Endothelial cell of umbilical vein (primary cell): ENCODE measurements at regions not wholly inside any gene's neighbourhood (a gene's known extent, or its start where the extent isn't known, plus 50 kb on each side); places are given as distances from the start of the nearest gene placed in this dataset.
"Not testable (repeated sequence)": the region's sequence is repeated elsewhere in the genome, so short reads cannot be mapped to it uniquely, and the experiment has no call there.

ENCODE experiments used
- BruUV-seq: library from RNA; stranded (reverse); fragments of 400-500 nt; replicated peaks from 2 replicates; lab custom pipeline; 2021; lab: Mats Ljungman, UMichigan
- CTCF ChIA-PET: fragments of 300-600, 350-600 bp; sonication (Branson Sonifier 250); formaldehyde crosslinking; loops from one replicate; lab custom pipeline; 2021; ENCODE audit warnings: antibody characterized with exemption, inconsistent platforms; lab: Charles Lee
- POLR2A ChIA-PET: fragments of 300-600, 350-600 bp; sonication (Branson Sonifier 250); formaldehyde crosslinking; loops from one replicate; lab custom pipeline; 2021; ENCODE audit warnings: antibody characterized with exemption, inconsistent platforms; lab: Charles Lee
- DNase-seq: peaks from one replicate; pipeline ENCODE4 v3.0.0-alpha.2; 2011; ENCODE audit warnings: low read depth, low spot score
- FAIRE-seq: peaks from 2 replicates; lab custom pipeline; 2011; peaks lifted over from hg19 to GRCh38; lab: Jason Lieb, UNC
- H2AFZ ChIP-seq: 2 replicates; pipeline ENCODE4 v1.6.0; 2012; ENCODE audit warnings: low read depth, low read length, control low read depth, inconsistent platforms
- H3K27ac ChIP-seq: 2 replicates; pipeline ENCODE4 v1.5.1; 2011; ENCODE audit warnings: low read depth, mild to moderate bottlenecking, control low read depth, low read length, moderate library complexity; ENCODE audit not compliant: insufficient read depth
- H3K27me3 ChIP-seq, 2 experiments: 2 replicates each; pipeline versions ENCODE4 v1.6.0 to v1.6.1; 2011; ENCODE audit warnings: low read length in 2 of 2, mixed read lengths in 1 of 2; ENCODE audit not compliant: control insufficient read depth in 2 of 2, insufficient read depth in 2 of 2
- H3K36me3 ChIP-seq, 2 experiments: 2 replicates in 1 of 2; 3 replicates in 1 of 2; pipeline ENCODE4 v1.5.1; 2011; ENCODE audit warnings: low read length in 2 of 2, mild to moderate bottlenecking in 1 of 2, moderate library complexity in 1 of 2; ENCODE audit not compliant: control insufficient read depth in 2 of 2, insufficient read depth in 2 of 2; ENCODE audit errors: extremely low read depth in 1 of 2
- H3K4me1 ChIP-seq: 3 replicates; pipeline ENCODE4 v1.5.1; 2011; ENCODE audit warnings: mild to moderate bottlenecking, low read length; ENCODE audit not compliant: control insufficient read depth, insufficient read depth; ENCODE audit errors: extremely low read depth
- H3K4me2 ChIP-seq: 2 replicates; pipeline ENCODE4 v1.6.1; 2011; ENCODE audit warnings: low read length, control low read depth, mixed read lengths; ENCODE audit not compliant: insufficient read depth
- H3K4me3 ChIP-seq, 3 experiments: fragments of 200-600 bp in 1 of 3; sonication (generic), shearing (Covaris generic) in 1 of 3; replicated peaks in 1 of 3; 2 replicates each; pipeline ENCODE4 v1.5.1; 2011 to 2016; ENCODE audit warnings: control low read depth in 3 of 3, low read length in 3 of 3, mild to moderate bottlenecking in 2 of 3, inconsistent platforms in 1 of 3, low read depth in 1 of 3, moderate library complexity in 1 of 3; ENCODE audit not compliant: insufficient read depth in 1 of 3
- H3K79me2 ChIP-seq: 2 replicates; pipeline ENCODE4 v1.6.0; 2012; ENCODE audit warnings: low read length, inconsistent platforms; ENCODE audit not compliant: control insufficient read depth, insufficient read depth
- H3K9ac ChIP-seq: replicated peaks from 2 replicates; pipeline ENCODE3; 2011; ENCODE audit warnings: low read length, control low read depth; ENCODE audit not compliant: insufficient read depth; ENCODE audit errors: extremely low read depth
- H3K9me1 ChIP-seq: replicated peaks from 3 replicates; pipeline ENCODE4 v1.6.0; 2011; ENCODE audit warnings: mild to moderate bottlenecking, low read length; ENCODE audit not compliant: control insufficient read depth, insufficient read depth; ENCODE audit errors: extremely low read depth
- H3K9me3 ChIP-seq: replicated peaks from 2 replicates; pipeline ENCODE4 v1.5.1; 2012; ENCODE audit warnings: low read length, inconsistent platforms; ENCODE audit not compliant: control insufficient read depth, insufficient read depth
- H4K20me1 ChIP-seq: replicated peaks from 2 replicates; pipeline ENCODE3; 2011; ENCODE audit warnings: mild to moderate bottlenecking, low read length; ENCODE audit not compliant: control insufficient read depth, insufficient read depth; ENCODE audit errors: extremely low read depth
- EZH2 ChIP-seq: IDR thresholded peaks from 2 replicates; pipeline ENCODE4 v1.6.1; 2012; ENCODE audit warnings: borderline replicate concordance, low read depth, mild to moderate bottlenecking, moderate library complexity, low read length, inconsistent platforms; ENCODE audit not compliant: severe bottlenecking
- FOS ChIP-seq: IDR thresholded peaks from 2 replicates; pipeline ENCODE4 v1.6.1; 2011; ENCODE audit warnings: mild to moderate bottlenecking, low read length, moderate library complexity, borderline replicate concordance; ENCODE audit not compliant: insufficient read depth
- GATA2 ChIP-seq: IDR thresholded peaks from 2 replicates; pipeline ENCODE4 v1.7.0; 2011; ENCODE audit warnings: low read depth, mild to moderate bottlenecking, moderate library complexity, mixed read lengths, low read length; ENCODE audit not compliant: insufficient read length, insufficient read depth
- MAX ChIP-seq: IDR thresholded peaks from 2 replicates; pipeline ENCODE4 v1.6.1; 2011; ENCODE audit not compliant: insufficient read depth, insufficient read length
- POLR2A ChIP-seq: IDR thresholded peaks from 2 replicates; pipeline ENCODE4 v1.6.1; 2012; ENCODE audit warnings: low read depth, mild to moderate bottlenecking, control low read depth, low read length
- dilution Hi-C: fragments of 300-500 bp; cut with MboI; formaldehyde crosslinking; loops from one replicate; pipeline ENCODE4 v1.15.0; 2019; ENCODE audit warnings: low sequenced_read_pairs; ENCODE audit not compliant: extremely low pct_ligation_motif_present
- intact Hi-C: fragments of 100-400 bp; cut with micrococcal nuclease; formaldehyde crosslinking; loops from one replicate; pipeline ENCODE4 v1.10.0; 2022

GRCh38 chr7:93025389-93025788 lies 92.4 kb downstream of the SAMD9 start:
- Histone ChIP-seq H3K4me2 (no peak overlapping the region), H3K9ac (no peak overlapping the region), H3K27me3 (no peaks in the 10 kb centered on the region), H3K9me3 (no peaks in the 10 kb centered on the region), H3K79me2 (no peaks in the 10 kb centered on the region), H3K4me3 (no peak overlapping the region), H3K4me1 (no peaks in the 10 kb centered on the region), H2AFZ (no peak overlapping the region), H3K9me1 (no peaks in the 10 kb centered on the region), H3K36me3 (no peaks in the 10 kb centered on the region), H4K20me1 (no peaks in the 10 kb centered on the region), H3K27ac (no peak overlapping the region)
- no TSS peak for BruUV-seq
- POLR2A ChIA-PET, result no interaction called here
- dilution Hi-C loops (no loop called here), intact Hi-C loops (no loop called here)
- CTCF ChIA-PET, result no interaction called here
- DNase-seq (no peak), FAIRE-seq (no peak)
- TF ChIP-seq GATA2 (no peak), MAX (no peak), EZH2 (no peak), POLR2A (no peak), FOS (no peak)

GRCh38 chr7:93022931-93023478 lies 94.8 kb downstream of the SAMD9 start:
- H3K4me2 ChIP-seq, H3K79me2 ChIP-seq, CTCF ChIA-PET, H3K4me3 ChIP-seq, H3K9me1 ChIP-seq, DNase-seq, intact Hi-C loops, BruUV-seq, H2AFZ ChIP-seq, POLR2A ChIA-PET, H3K9me3 ChIP-seq, dilution Hi-C loops, H3K27ac ChIP-seq, H3K9ac ChIP-seq, H3K4me1 ChIP-seq, FAIRE-seq, H4K20me1 ChIP-seq, H3K27me3 ChIP-seq, H3K36me3 ChIP-seq: not testable (repeated sequence)
